Activated T-cell treated with anti-CD3 and anti-CD28 coated beads, Interleukin-2, amount 50 U/mL, for 24 hours (primary cell): ENCODE measurements at regions not wholly inside any gene's neighbourhood (a gene's known extent, or its start where the extent isn't known, plus 50 kb on each side); places are given as distances from the start of the nearest gene placed in this dataset.

Experiments used
- DNase-seq: peaks from one replicate; pipeline ENCODE4 v3.0.0-alpha.2; 2020
- H3K27ac Mint-ChIP-seq: 2 replicates; pipeline ENCODE4 v1.8.0; 2020; ENCODE audit warnings: mild to moderate bottlenecking, mixed read lengths
- H3K27me3 Mint-ChIP-seq: 2 replicates; pipeline ENCODE4 v1.8.0; 2020; ENCODE audit warnings: mixed read lengths
- H3K36me3 Mint-ChIP-seq: 2 replicates; pipeline ENCODE4 v1.8.0; 2020; ENCODE audit warnings: low read depth, mixed read lengths
- H3K4me1 Mint-ChIP-seq: 2 replicates; pipeline ENCODE4 v1.8.0; 2020; ENCODE audit warnings: low read depth, mixed read lengths
- H3K4me3 Mint-ChIP-seq: 2 replicates; pipeline ENCODE4 v1.8.0; 2020; ENCODE audit warnings: mild to moderate bottlenecking, moderate library complexity, mixed read lengths
- H3K9me3 Mint-ChIP-seq: 2 replicates; pipeline ENCODE4 v1.8.0; 2020; ENCODE audit warnings: mixed read lengths

- H3K27ac Mint-ChIP-seq, result no peak overlapping the region
- H3K9me3 Mint-ChIP-seq, result peaks cover 8% of the 10 kb centered on the region
- H3K27me3 Mint-ChIP-seq, result no peaks in the 10 kb centered on the region
- H3K4me3 Mint-ChIP-seq, result no peak overlapping the region
- no peak for DNase-seq
- H3K36me3 Mint-ChIP-seq, result no peaks in the 10 kb centered on the region
- no peaks in the 10 kb centered on the region for H3K4me1 Mint-ChIP-seq
These were observed 238.9 kb upstream of the CTBP2 start for GRCh38 chr10:125399289-125399688.

GRCh38 chr10:125398270-125398669 lies 237.9 kb upstream of the CTBP2 start:
- H3K4me1 Mint-ChIP-seq, result no peaks in the 10 kb centered on the region
- no peaks in the 10 kb centered on the region for H3K36me3 Mint-ChIP-seq
- H3K27me3 Mint-ChIP-seq, result no peaks in the 10 kb centered on the region
- peaks cover 4% of the 10 kb centered on the region for H3K9me3 Mint-ChIP-seq
- no peak overlapping the region for H3K4me3 Mint-ChIP-seq
- DNase-seq, result no peak
- H3K27ac Mint-ChIP-seq, result no peak overlapping the region

DNA sequence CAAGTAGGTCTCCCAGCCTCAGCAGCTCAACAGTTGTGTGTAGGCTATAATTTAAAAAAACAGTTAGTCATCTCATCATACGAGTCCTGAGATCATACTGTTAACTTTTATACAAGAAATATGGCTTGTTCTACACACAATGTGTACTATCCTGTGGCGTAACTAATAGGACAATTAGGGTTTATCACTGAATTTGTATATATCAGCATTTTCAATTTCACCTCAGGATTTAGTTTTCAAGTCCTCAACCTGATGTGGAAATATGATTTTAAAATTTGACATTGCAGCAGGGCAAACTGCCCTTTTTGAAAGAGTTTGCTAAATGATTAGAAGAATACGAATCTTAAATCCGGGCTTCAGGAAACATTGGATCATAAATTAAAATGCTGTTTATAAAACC lies 237.2 kb upstream of the CTBP2 start:
- Mint-ChIP-seq H3K27me3 (no peaks in the 10 kb centered on the region), H3K27ac (no peak overlapping the region), H3K9me3 (no peaks in the 10 kb centered on the region), H3K4me1 (no peaks in the 10 kb centered on the region), H3K4me3 (no peak overlapping the region), H3K36me3 (no peaks in the 10 kb centered on the region)
- DNase-seq, result no peak

- H3K9me3 Mint-ChIP-seq, result no peaks in the 10 kb centered on the region
- no peak overlapping the region for H3K27ac Mint-ChIP-seq
- DNase-seq, result no peak
- H3K4me1 Mint-ChIP-seq, result no peaks in the 10 kb centered on the region
- no peaks in the 10 kb centered on the region for H3K27me3 Mint-ChIP-seq
- H3K4me3 Mint-ChIP-seq, result no peak overlapping the region
- H3K36me3 Mint-ChIP-seq, result no peaks in the 10 kb centered on the region
These were observed 236.3 kb upstream of the CTBP2 start for GRCh38 chr10:125396676-125397075.

GRCh38 chr10:125392609-125393008 lies 232.2 kb upstream of the CTBP2 start:
- Mint-ChIP-seq H3K9me3 (peaks cover 10% of the 10 kb centered on the region), H3K4me1 (no peaks in the 10 kb centered on the region), H3K36me3 (no peaks in the 10 kb centered on the region), H3K27ac (no peak overlapping the region), H3K27me3 (no peaks in the 10 kb centered on the region), H3K4me3 (no peak overlapping the region)
- DNase-seq, result no peak

GRCh38 chr10:125392154-125392553 lies 231.8 kb upstream of the CTBP2 start:
- DNase-seq, result no peak
- Mint-ChIP-seq H3K4me3 (no peak overlapping the region), H3K36me3 (no peaks in the 10 kb centered on the region), H3K4me1 (no peaks in the 10 kb centered on the region), H3K27ac (no peak overlapping the region), H3K9me3 (peaks cover 10% of the 10 kb centered on the region), H3K27me3 (no peaks in the 10 kb centered on the region)

DNA sequence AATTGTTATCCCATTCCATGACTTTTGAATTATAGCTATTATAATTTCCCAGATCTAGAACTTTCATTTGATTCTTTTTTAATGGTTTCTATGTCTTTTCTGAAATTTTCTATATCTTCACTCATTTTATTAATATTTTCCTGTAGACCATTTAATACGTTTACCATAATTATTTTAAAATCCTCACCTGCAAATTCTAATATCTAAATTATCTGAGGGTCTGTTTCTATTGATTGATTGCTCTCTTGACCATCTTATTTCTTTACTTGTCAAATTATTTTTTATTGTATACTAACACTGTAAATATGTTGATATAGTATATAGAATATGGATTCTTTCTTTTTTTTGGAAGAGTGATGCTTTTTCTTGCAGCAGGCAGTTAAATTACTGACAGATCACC lies 229.3 kb upstream of the CTBP2 start:
- Mint-ChIP-seq H3K36me3 (no peaks in the 10 kb centered on the region), H3K4me3 (no peak overlapping the region), H3K9me3 (peaks cover 10% of the 10 kb centered on the region), H3K27ac (no peak overlapping the region), H3K27me3 (no peaks in the 10 kb centered on the region), H3K4me1 (no peaks in the 10 kb centered on the region)
- DNase-seq, result no peak

- no peaks in the 10 kb centered on the region for H3K4me1 Mint-ChIP-seq
- no peaks in the 10 kb centered on the region for H3K27me3 Mint-ChIP-seq
- no peak for DNase-seq
- no peaks in the 10 kb centered on the region for H3K36me3 Mint-ChIP-seq
- H3K27ac Mint-ChIP-seq, result no peak overlapping the region
- H3K4me3 Mint-ChIP-seq, result no peak overlapping the region
- peaks cover 24% of the 10 kb centered on the region for H3K9me3 Mint-ChIP-seq
These were observed 219.2 kb upstream of the CTBP2 start for GRCh38 chr10:125379592-125379991.

GRCh38 chr10:125377368-125377767 lies 217.0 kb upstream of the CTBP2 start:
- Mint-ChIP-seq H3K27ac (no peak overlapping the region), H3K4me3 (no peak overlapping the region), H3K36me3 (no peaks in the 10 kb centered on the region), H3K27me3 (no peaks in the 10 kb centered on the region), H3K9me3 (peaks cover 20% of the 10 kb centered on the region), H3K4me1 (no peaks in the 10 kb centered on the region)
- DNase-seq, result no peak

GRCh38 chr10:125375210-125375609 lies 214.8 kb upstream of the CTBP2 start:
- Mint-ChIP-seq H3K36me3 (no peaks in the 10 kb centered on the region), H3K27me3 (peaks cover 7% of the 10 kb centered on the region), H3K4me1 (no peaks in the 10 kb centered on the region), H3K9me3 (peaks cover 14% of the 10 kb centered on the region), H3K27ac (no peak overlapping the region), H3K4me3 (no peak overlapping the region)
- no peak for DNase-seq

DNA sequence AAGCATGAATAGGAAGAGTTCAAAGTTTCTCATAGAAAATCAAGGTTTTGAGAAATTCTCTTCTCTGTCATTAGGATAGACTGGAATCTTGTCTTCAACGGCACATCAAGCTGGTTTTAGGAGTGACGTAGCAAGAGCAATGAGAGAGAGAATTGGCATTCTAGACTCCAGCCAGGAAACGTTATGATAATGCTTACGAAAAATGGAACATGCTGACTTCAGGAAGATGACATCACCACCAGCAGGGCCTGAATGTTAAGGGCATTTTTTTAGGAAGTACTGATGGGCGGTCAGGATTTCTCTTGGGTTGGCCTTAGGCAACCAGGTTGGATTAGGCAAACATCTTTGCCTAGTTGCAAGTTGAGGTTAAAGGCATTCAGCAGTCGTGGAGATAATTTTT lies 213.2 kb upstream of the CTBP2 start:
- H3K27ac Mint-ChIP-seq, result no peak overlapping the region
- H3K36me3 Mint-ChIP-seq, result no peaks in the 10 kb centered on the region
- H3K4me3 Mint-ChIP-seq, result no peak overlapping the region

DNA sequence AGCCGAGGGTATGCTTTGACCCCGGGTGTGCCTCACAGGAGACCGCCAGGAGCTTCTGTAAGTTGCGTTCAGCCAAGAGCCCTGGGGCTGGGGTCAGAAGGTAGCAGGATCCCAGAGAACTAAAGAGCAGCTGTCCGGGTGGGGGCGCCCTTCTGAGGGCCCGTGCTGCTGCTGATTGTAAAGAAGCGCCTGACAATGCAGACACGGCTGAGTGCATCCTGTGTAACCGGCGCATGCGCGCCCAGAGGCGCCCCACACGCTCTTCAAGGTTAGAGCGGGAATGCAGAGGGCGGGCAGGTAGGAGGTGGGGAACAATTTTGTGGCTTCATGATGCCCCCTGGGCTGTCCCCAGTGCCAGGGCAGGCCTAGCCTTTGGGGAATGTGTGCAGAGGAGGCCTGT lies 210.2 kb upstream of the CTBP2 start:
- Mint-ChIP-seq H3K27ac (no peak overlapping the region), H3K4me1 (no peaks in the 10 kb centered on the region), H3K4me3 (no peak overlapping the region), H3K27me3 (peaks cover 9% of the 10 kb centered on the region), H3K9me3 (peaks cover 4% of the 10 kb centered on the region), H3K36me3 (no peaks in the 10 kb centered on the region)
- DNase-seq, result no peak

More for the DNA sequence above, 213.2 kb upstream of the CTBP2 start:
- Mint-ChIP-seq H3K9me3 (no peaks in the 10 kb centered on the region), H3K27me3 (peaks cover 9% of the 10 kb centered on the region), H3K4me1 (no peaks in the 10 kb centered on the region)
- no peak for DNase-seq

- Mint-ChIP-seq H3K27me3 (peaks cover 9% of the 10 kb centered on the region), H3K27ac (no peak overlapping the region), H3K36me3 (no peaks in the 10 kb centered on the region), H3K9me3 (peaks cover 8% of the 10 kb centered on the region), H3K4me3 (no peak overlapping the region), H3K4me1 (no peaks in the 10 kb centered on the region)
- no peak for DNase-seq
These were observed 209.3 kb upstream of the CTBP2 start for GRCh38 chr10:125369382-125370326.

DNA sequence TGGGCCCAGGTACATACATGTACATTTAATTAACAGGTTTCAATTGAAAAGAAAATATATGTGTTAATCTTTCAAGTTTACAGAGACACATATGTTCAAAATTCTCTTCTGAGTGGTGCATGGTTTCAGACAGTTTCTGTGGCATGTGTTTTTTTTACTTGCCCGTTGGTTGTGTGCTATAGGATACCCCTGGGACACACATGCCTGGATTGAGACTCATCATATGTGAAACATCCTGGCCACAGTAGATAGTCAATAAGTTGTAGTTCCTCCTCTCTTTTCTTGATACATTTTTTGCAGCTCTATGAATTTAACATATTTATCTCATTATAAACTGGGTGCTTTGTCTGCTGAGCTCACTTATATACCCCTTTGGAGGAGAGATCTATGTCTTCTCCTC lies 207.8 kb upstream of the CTBP2 start:
- H3K9me3 Mint-ChIP-seq, result peaks cover 15% of the 10 kb centered on the region
- no peaks in the 10 kb centered on the region for H3K36me3 Mint-ChIP-seq
- H3K4me3 Mint-ChIP-seq, result no peak overlapping the region
- H3K27ac Mint-ChIP-seq, result no peak overlapping the region
- H3K27me3 Mint-ChIP-seq, result peaks cover 12% of the 10 kb centered on the region
- DNase-seq, result no peak
- H3K4me1 Mint-ChIP-seq, result no peaks in the 10 kb centered on the region

DNA sequence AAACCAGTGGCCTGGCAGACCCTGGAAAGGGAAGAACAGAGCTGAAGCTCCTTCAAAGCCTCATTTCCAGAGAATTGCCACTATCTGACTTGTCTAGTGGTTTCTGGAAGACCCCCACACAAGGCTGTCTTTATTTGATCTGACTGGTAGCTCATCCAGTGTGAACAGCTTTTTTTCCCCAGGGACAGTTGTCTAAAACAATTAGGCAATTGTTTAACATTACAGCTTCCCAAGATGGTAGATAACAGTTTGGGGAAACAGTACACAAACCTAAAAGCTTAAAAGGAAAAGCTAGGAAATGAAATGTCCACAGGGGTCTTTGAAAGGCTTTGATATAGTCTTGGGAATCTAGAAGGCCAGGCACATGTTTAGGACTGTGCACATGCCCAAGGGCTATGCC lies 203.4 kb upstream of the CTBP2 start:
- peaks cover 3% of the 10 kb centered on the region for H3K27me3 Mint-ChIP-seq
- no peak overlapping the region for H3K27ac Mint-ChIP-seq
- peaks cover 18% of the 10 kb centered on the region for H3K9me3 Mint-ChIP-seq
- no peak overlapping the region for H3K4me3 Mint-ChIP-seq
- no peak for DNase-seq
- no peaks in the 10 kb centered on the region for H3K4me1 Mint-ChIP-seq
- no peaks in the 10 kb centered on the region for H3K36me3 Mint-ChIP-seq
